Mononuclear cell (primary cell): ENCODE measurements at regions not wholly inside any gene's neighbourhood (a gene's known extent, or its start where the extent isn't known, plus 50 kb on each side); places are given as distances from the start of the nearest gene placed in this dataset.

Experiments used
- H3K27me3 ChIP-seq: 2 replicates; pipeline ENCODE4 v1.6.0; 2011; ENCODE audit warnings: low read length, control low read depth; ENCODE audit not compliant: insufficient read depth
- H3K4me1 ChIP-seq: 2 replicates; pipeline ENCODE4 v1.5.1; 2011; ENCODE audit warnings: mild to moderate bottlenecking, low read length, control low read depth; ENCODE audit not compliant: insufficient read depth
- H3K4me3 ChIP-seq: 2 replicates; pipeline ENCODE4 v1.5.1; 2011; ENCODE audit warnings: mild to moderate bottlenecking, low read length, moderate library complexity
- H3K9me3 ChIP-seq: 2 replicates; pipeline ENCODE4 v1.5.1; 2011; ENCODE audit warnings: low read depth, mild to moderate bottlenecking, control low read depth, low read length

- H3K4me1 ChIP-seq: no peaks in the 10 kb centered on the region
- H3K9me3 ChIP-seq: no peaks in the 10 kb centered on the region
Observed at GRCh38 chr10:128693493-128694131, 567.4 kb upstream of the MKI67 start.

GRCh38 chr10:128694168-128694850, 568.1 kb upstream of the MKI67 start:
- Histone ChIP-seq H3K4me1 (no peaks in the 10 kb centered on the region), H3K9me3 (no peaks in the 10 kb centered on the region), H3K27me3 (no peaks in the 10 kb centered on the region), H3K4me3 (no peak overlapping the region)

More at GRCh38 chr10:128693493-128694131, 567.4 kb upstream of the MKI67 start:
- Histone ChIP-seq H3K4me3 (no peak overlapping the region), H3K27me3 (no peaks in the 10 kb centered on the region)

- Histone ChIP-seq H3K9me3 (no peaks in the 10 kb centered on the region), H3K27me3 (no peaks in the 10 kb centered on the region), H3K4me3 (no peak overlapping the region), H3K4me1 (no peaks in the 10 kb centered on the region)
Observed at GRCh38 chr10:128694851-128695725, 568.9 kb upstream of the MKI67 start.

GRCh38 chr10:128695931-128696330, 569.7 kb upstream of the MKI67 start:
- Histone ChIP-seq H3K27me3 (no peaks in the 10 kb centered on the region), H3K4me3 (no peak overlapping the region), H3K4me1 (no peaks in the 10 kb centered on the region)

GRCh38 chr10:128697437-128697836, 571.2 kb upstream of the MKI67 start:
- Histone ChIP-seq H3K9me3 (no peaks in the 10 kb centered on the region), H3K4me3 (no peak overlapping the region)

More at GRCh38 chr10:128695931-128696330, 569.7 kb upstream of the MKI67 start:
- H3K9me3 ChIP-seq: no peaks in the 10 kb centered on the region

GRCh38 chr10:128701381-128701780, 575.2 kb upstream of the MKI67 start:
- H3K9me3 ChIP-seq: no peaks in the 10 kb centered on the region
- no peaks in the 10 kb centered on the region for H3K27me3 ChIP-seq
- H3K4me3 ChIP-seq: no peak overlapping the region
- H3K4me1 ChIP-seq: no peaks in the 10 kb centered on the region

More at GRCh38 chr10:128697437-128697836, 571.2 kb upstream of the MKI67 start:
- Histone ChIP-seq H3K27me3 (no peaks in the 10 kb centered on the region), H3K4me1 (no peaks in the 10 kb centered on the region)

GRCh38 chr10:128701837-128702236, 575.6 kb upstream of the MKI67 start:
- H3K27me3 ChIP-seq: no peaks in the 10 kb centered on the region
- H3K4me3 ChIP-seq: no peak overlapping the region
- H3K4me1 ChIP-seq: no peaks in the 10 kb centered on the region
- no peaks in the 10 kb centered on the region for H3K9me3 ChIP-seq

- no peak overlapping the region for H3K4me3 ChIP-seq
Observed at GRCh38 chr10:128704716-128705115, 578.5 kb upstream of the MKI67 start.

GRCh38 chr10:128708182-128708581, 582.0 kb upstream of the MKI67 start:
- Histone ChIP-seq H3K9me3 (no peaks in the 10 kb centered on the region), H3K4me1 (no peaks in the 10 kb centered on the region), H3K27me3 (no peaks in the 10 kb centered on the region), H3K4me3 (no peak overlapping the region)

More at GRCh38 chr10:128704716-128705115, 578.5 kb upstream of the MKI67 start:
- Histone ChIP-seq H3K4me1 (no peaks in the 10 kb centered on the region), H3K9me3 (no peaks in the 10 kb centered on the region), H3K27me3 (no peaks in the 10 kb centered on the region)

- Histone ChIP-seq H3K9me3 (no peaks in the 10 kb centered on the region), H3K27me3 (no peaks in the 10 kb centered on the region), H3K4me1 (no peaks in the 10 kb centered on the region), H3K4me3 (no peak overlapping the region)
Observed at GRCh38 chr10:128709686-128710085, 583.5 kb upstream of the MKI67 start.

GRCh38 chr10:128710098-128710797, 584.0 kb upstream of the MKI67 start:
- no peaks in the 10 kb centered on the region for H3K9me3 ChIP-seq
- H3K27me3 ChIP-seq: no peaks in the 10 kb centered on the region
- no peaks in the 10 kb centered on the region for H3K4me1 ChIP-seq
- no peak overlapping the region for H3K4me3 ChIP-seq

GRCh38 chr10:128710798-128711183, 584.6 kb upstream of the MKI67 start:
- Histone ChIP-seq H3K9me3 (no peaks in the 10 kb centered on the region), H3K4me3 (no peak overlapping the region), H3K4me1 (no peaks in the 10 kb centered on the region), H3K27me3 (no peaks in the 10 kb centered on the region)

GRCh38 chr10:128711806-128712205, 585.6 kb upstream of the MKI67 start:
- no peaks in the 10 kb centered on the region for H3K9me3 ChIP-seq
- H3K27me3 ChIP-seq: no peaks in the 10 kb centered on the region
- no peaks in the 10 kb centered on the region for H3K4me1 ChIP-seq
- H3K4me3 ChIP-seq: no peak overlapping the region

GRCh38 chr10:128712661-128713400, 586.6 kb upstream of the MKI67 start:
- no peaks in the 10 kb centered on the region for H3K9me3 ChIP-seq
- H3K4me3 ChIP-seq: no peak overlapping the region
- no peaks in the 10 kb centered on the region for H3K27me3 ChIP-seq
- H3K4me1 ChIP-seq: no peaks in the 10 kb centered on the region
